ENCODE measurements at regions not wholly inside any gene's neighbourhood (a gene's known extent, or its start where the extent isn't known, plus 50 kb on each side); places are given as distances from the start of the nearest gene placed in this dataset.

- TF ChIP-seq, protein P1, sequence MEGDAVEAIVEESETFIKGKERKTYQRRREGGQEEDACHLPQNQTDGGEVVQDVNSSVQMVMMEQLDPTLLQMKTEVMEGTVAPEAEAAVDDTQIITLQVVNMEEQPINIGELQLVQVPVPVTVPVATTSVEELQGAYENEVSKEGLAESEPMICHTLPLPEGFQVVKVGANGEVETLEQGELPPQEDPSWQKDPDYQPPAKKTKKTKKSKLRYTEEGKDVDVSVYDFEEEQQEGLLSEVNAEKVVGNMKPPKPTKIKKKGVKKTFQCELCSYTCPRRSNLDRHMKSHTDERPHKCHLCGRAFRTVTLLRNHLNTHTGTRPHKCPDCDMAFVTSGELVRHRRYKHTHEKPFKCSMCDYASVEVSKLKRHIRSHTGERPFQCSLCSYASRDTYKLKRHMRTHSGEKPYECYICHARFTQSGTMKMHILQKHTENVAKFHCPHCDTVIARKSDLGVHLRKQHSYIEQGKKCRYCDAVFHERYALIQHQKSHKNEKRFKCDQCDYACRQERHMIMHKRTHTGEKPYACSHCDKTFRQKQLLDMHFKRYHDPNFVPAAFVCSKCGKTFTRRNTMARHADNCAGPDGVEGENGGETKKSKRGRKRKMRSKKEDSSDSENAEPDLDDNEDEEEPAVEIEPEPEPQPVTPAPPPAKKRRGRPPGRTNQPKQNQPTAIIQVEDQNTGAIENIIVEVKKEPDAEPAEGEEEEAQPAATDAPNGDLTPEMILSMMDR (IDR thresholded peaks at IDR 0.05; ENCODE audit: poor library complexity, severe bottlenecking) = no peak
- TF ChIP-seq POLR2AphosphoS5 (IDR thresholded peaks at IDR 0.05) (no peak), EZH2 (IDR thresholded peaks at IDR 0.05; ENCODE audit: borderline replicate concordance, insufficient read depth, low read length, poor library complexity, severe bottlenecking) (no peak)
Measured at GRCh38 chr11:129313541-129314297, 61.9 kb upstream of the BARX2 start.

All from neural cell (in vitro differentiated cells).